ENCODE measurements at regions not wholly inside any gene's neighbourhood (a gene's known extent, or its start where the extent isn't known, plus 50 kb on each side); places are given as distances from the start of the nearest gene placed in this dataset.

- ATAC-seq (no peak), DNase-seq (no peak)
- Histone ChIP-seq H3K4me1 (no peaks in the 10 kb centered on the region), H3K36me3 (no peaks in the 10 kb centered on the region), H3K27me3 (no peaks in the 10 kb centered on the region), H3K9me3 (no peaks in the 10 kb centered on the region), H3K27ac (no peak overlapping the region), H3K4me3 (no peak overlapping the region)
- WGBS (ENCODE audit: insufficient coverage, low coverage, low lambda C conversion rate, missing lambda C conversion rate): 31% methylated on average over 2 of the region's 2 CpGs
- intact Hi-C loops (cut with DNase I): no loop called here
- TF ChIP-seq POLR2A (IDR thresholded peaks at IDR 0.05) (no peak), CTCF (IDR thresholded peaks at IDR 0.05) (no peak)
These were observed 318.0 kb downstream of the FIGN start for GRCh38 chr2:163417596-163418337.

GRCh38 chr2:163414121-163414520 lies 321.7 kb downstream of the FIGN start:
- TF ChIP-seq POLR2A (IDR thresholded peaks at IDR 0.05) (no peak), CTCF (IDR thresholded peaks at IDR 0.05) (no peak)
- intact Hi-C loops (cut with DNase I): no loop called here
- WGBS (ENCODE audit: insufficient coverage, low coverage, low lambda C conversion rate, missing lambda C conversion rate): 51% methylated on average over 3 of the region's 3 CpGs
- Histone ChIP-seq H3K27ac (no peak overlapping the region), H3K4me1 (no peaks in the 10 kb centered on the region), H3K4me3 (no peak overlapping the region), H3K36me3 (no peaks in the 10 kb centered on the region), H3K27me3 (no peaks in the 10 kb centered on the region), H3K9me3 (no peaks in the 10 kb centered on the region)
- no peak for ATAC-seq
- no peak for DNase-seq

GRCh38 chr2:163407296-163407695 lies 328.5 kb downstream of the FIGN start:
- ATAC-seq: no peak
- H3K36me3 ChIP-seq: no peaks in the 10 kb centered on the region
- H3K9me3 ChIP-seq: no peaks in the 10 kb centered on the region
- TF ChIP-seq CTCF (IDR thresholded peaks at IDR 0.05) (no peak), POLR2A (IDR thresholded peaks at IDR 0.05) (no peak)
- H3K4me3 ChIP-seq: no peak overlapping the region
- no peaks in the 10 kb centered on the region for H3K27me3 ChIP-seq
- no peaks in the 10 kb centered on the region for H3K4me1 ChIP-seq
- intact Hi-C loops (cut with DNase I): no loop called here
- 29% methylated on average over 3 of the region's 3 CpGs for WGBS (ENCODE audit: insufficient coverage, low coverage, low lambda C conversion rate, missing lambda C conversion rate)
- no peak overlapping the region for H3K27ac ChIP-seq
- no peak for DNase-seq

- no peaks in the 10 kb centered on the region for H3K36me3 ChIP-seq
- ATAC-seq: no peak
- no peaks in the 10 kb centered on the region for H3K4me1 ChIP-seq
- no peak for DNase-seq
- H3K27ac ChIP-seq: no peak overlapping the region
- H3K4me3 ChIP-seq: no peak overlapping the region
- H3K9me3 ChIP-seq: no peaks in the 10 kb centered on the region
- TF ChIP-seq POLR2A (IDR thresholded peaks at IDR 0.05): no peak
- no peak for TF ChIP-seq CTCF (IDR thresholded peaks at IDR 0.05)
- intact Hi-C loops (cut with DNase I): no loop called here
- H3K27me3 ChIP-seq: no peaks in the 10 kb centered on the region
- WGBS (ENCODE audit: insufficient coverage, low coverage, low lambda C conversion rate, missing lambda C conversion rate): 44% methylated on average over 2 of the region's 2 CpGs
These were observed 330.5 kb downstream of the FIGN start for GRCh38 chr2:163405298-163405697.
